Dedifferentiated amniotic fluid mesenchymal stem cell (primary cell): ENCODE measurements at regions not wholly inside any gene's neighbourhood (a gene's known extent, or its start where the extent isn't known, plus 50 kb on each side); places are given as distances from the start of the nearest gene placed in this dataset.
"Not testable (repeated sequence)": the region's sequence is repeated elsewhere in the genome, so short reads cannot be mapped to it uniquely, and the experiment has no call there.

Experiments
- DNase-seq: peaks from one replicate; pipeline ENCODE4 v3.0.0-alpha.2; 2016; ENCODE audit errors: extremely low spot score

- peak; percentile 70 for DNase-seq
Observed at GRCh38 chr4:138113819-138114400, 128.2 kb downstream of the SLC7A11 start.

- DNase-seq, result not testable (repeated sequence)
Observed at GRCh38 chr4:138112890-138113289, 129.3 kb downstream of the SLC7A11 start.

- DNase-seq, result no peak
Observed at GRCh38 chr4:138112389-138112788, 129.8 kb downstream of the SLC7A11 start.

- no peak for DNase-seq
Observed at GRCh38 chr4:138111462-138112000, 130.6 kb downstream of the SLC7A11 start.

- DNase-seq, result no peak
Observed at GRCh38 chr4:138110815-138111214, 131.3 kb downstream of the SLC7A11 start.

GRCh38 chr4:138107023-138107422 is 135.1 kb downstream of the SLC7A11 start:
- DNase-seq, result no peak

- no peak for DNase-seq
Observed at GRCh38 chr4:138105331-138105730, 136.8 kb downstream of the SLC7A11 start.

GRCh38 chr4:138104284-138104680 is 137.9 kb downstream of the SLC7A11 start:
- no peak for DNase-seq

GRCh38 chr4:138103597-138104283 is 138.4 kb downstream of the SLC7A11 start:
- no peak for DNase-seq

- no peak for DNase-seq
Observed at GRCh38 chr4:138099385-138099784, 142.8 kb downstream of the SLC7A11 start.

- DNase-seq, result no peak
Observed at GRCh38 chr4:138097912-138098600, 144.1 kb downstream of the SLC7A11 start.

GRCh38 chr4:138096384-138097062 is 145.6 kb downstream of the SLC7A11 start:
- no peak for DNase-seq

GRCh38 chr4:138095378-138095777 is 146.8 kb downstream of the SLC7A11 start:
- no peak for DNase-seq

- DNase-seq, result no peak
Observed at GRCh38 chr4:138092060-138092459, 150.1 kb downstream of the SLC7A11 start.

- DNase-seq, result no peak
Observed at GRCh38 chr4:138090918-138091676, 151.1 kb downstream of the SLC7A11 start.

- peak; percentile 85 for DNase-seq
Observed at GRCh38 chr4:138090150-138090917, 151.8 kb downstream of the SLC7A11 start.

GRCh38 chr4:138088449-138089208 is 153.5 kb downstream of the SLC7A11 start:
- no peak for DNase-seq

- DNase-seq, result no peak
Observed at GRCh38 chr4:138087066-138087719, 155.0 kb downstream of the SLC7A11 start.

- DNase-seq, result no peak
Observed at GRCh38 chr4:138086611-138087041, 155.5 kb downstream of the SLC7A11 start.
